WTC11 (cell line): ENCODE measurements at regions not wholly inside any gene's neighbourhood (a gene's known extent, or its start where the extent isn't known, plus 50 kb on each side); places are given as distances from the start of the nearest gene placed in this dataset.
"Not testable (repeated sequence)": the region's sequence is repeated elsewhere in the genome, so short reads cannot be mapped to it uniquely, and the experiment has no call there.

Experiments used
- AFF4 ChIP-seq: sonication (generic); formaldehyde crosslinking; IDR thresholded peaks from 2 replicates; pipeline ENCODE4 v1.8.1; 2023; ENCODE audit warnings: mild to moderate bottlenecking, missing genetic modification reagents, borderline replicate concordance
- ATF3 ChIP-seq: sonication (generic); formaldehyde crosslinking; conservative IDR thresholded peaks from 2 replicates; pipeline ENCODE4 v1.8.1; 2022; ENCODE audit warnings: mild to moderate bottlenecking, missing genetic modification reagents
- CDX4 ChIP-seq: fragments of 250-450 bp; sonication (Bioruptor Pico); IDR thresholded peaks from 2 replicates; pipeline ENCODE4 v1.9.0; 2021; ENCODE audit warnings: moderate library complexity, mild to moderate bottlenecking, inconsistent platforms, borderline replicate concordance
- CTCF ChIP-seq: fragments of 200-600 bp; IDR thresholded peaks from 2 replicates; pipeline ENCODE4 v1.8.0; 2022; ENCODE audit warnings: antibody characterized with exemption
- FOXJ3 ChIP-seq: sonication (generic); formaldehyde crosslinking; IDR thresholded peaks from 2 replicates; pipeline ENCODE4 v1.9.0; 2021; ENCODE audit warnings: missing genetic modification reagents, mild to moderate bottlenecking, borderline replicate concordance
- PRDM15 ChIP-seq: sonication (generic); formaldehyde crosslinking; IDR thresholded peaks from 2 replicates; pipeline ENCODE4 v1.8.0; 2022; ENCODE audit warnings: missing genetic modification reagents
- PREB ChIP-seq: sonication (generic); formaldehyde crosslinking; IDR thresholded peaks from 2 replicates; pipeline ENCODE4 v1.8.1; 2022; ENCODE audit warnings: mild to moderate bottlenecking, missing genetic modification reagents, moderate library complexity, borderline replicate concordance
- TEAD4 ChIP-seq: sonication (generic); formaldehyde crosslinking; IDR thresholded peaks from 2 replicates; pipeline ENCODE4 v1.8.0; 2022; ENCODE audit warnings: mild to moderate bottlenecking, missing genetic modification reagents
- USF1 ChIP-seq: sonication (generic); formaldehyde crosslinking; IDR thresholded peaks from 2 replicates; pipeline ENCODE4 v1.8.0; 2022; ENCODE audit warnings: mild to moderate bottlenecking, missing genetic modification reagents
- ZNF232 ChIP-seq: sonication (generic); formaldehyde crosslinking; IDR thresholded peaks from 2 replicates; pipeline ENCODE4 v1.8.0; 2022; ENCODE audit warnings: mild to moderate bottlenecking, missing genetic modification reagents

GRCh38 chr20:29877411-29878280, 1379.8 kb upstream of the DEFB115 start:
- TF ChIP-seq CTCF; ATF3; CDX4 (CRISPR knock-in tag); TEAD4 (CRISPR knock-in tag); PRDM15 (CRISPR knock-in tag); ZNF232 (CRISPR knock-in tag); USF1 (CRISPR knock-in tag); AFF4; PREB (CRISPR knock-in tag); FOXJ3: not testable (repeated sequence)
